ENCODE measurements at regions not wholly inside any gene's neighbourhood (a gene's known extent, or its start where the extent isn't known, plus 50 kb on each side); places are given as distances from the start of the nearest gene placed in this dataset.

DNA sequence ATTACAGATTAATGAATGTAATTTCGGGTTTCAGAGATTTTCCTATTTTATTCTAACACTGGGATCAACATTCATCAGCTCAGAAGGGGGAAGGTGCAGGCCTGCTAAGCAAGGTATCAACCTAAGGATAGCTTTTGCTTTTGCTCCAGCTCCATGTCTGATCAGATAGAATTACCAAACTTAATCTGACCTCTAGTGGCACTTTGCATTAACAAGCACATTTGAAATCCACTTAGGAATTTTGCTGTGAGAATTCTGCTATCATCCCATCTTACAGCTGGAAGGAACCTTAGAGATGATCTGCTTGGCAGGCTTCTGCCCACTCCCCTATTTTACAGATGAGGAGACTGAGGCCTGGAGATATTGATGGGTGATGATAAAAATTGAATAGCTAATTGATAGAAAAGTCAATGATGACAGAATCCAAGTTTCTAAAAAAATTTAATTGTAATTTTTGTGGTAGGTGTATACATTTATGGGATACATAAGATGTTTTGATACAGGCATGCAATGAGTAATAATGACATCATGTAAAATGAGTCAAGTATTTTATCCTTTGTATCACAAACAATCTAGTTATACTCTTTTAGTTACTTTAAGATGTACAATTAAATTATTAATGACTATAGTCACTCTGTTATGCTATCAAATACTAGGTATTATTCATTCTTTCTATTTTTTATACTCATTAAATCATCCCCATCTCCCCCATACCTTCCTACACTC is 209.2 kb upstream of the ZPLD1 start:
- DNase-seq (ENCODE audit: low spot score), result peak; percentile 92

- DNase-seq (ENCODE audit: low spot score), result no peak
Measured at GRCh38 chr3:102226463-102226862, 208.4 kb upstream of the ZPLD1 start.

GRCh38 chr3:102229062-102229655 is 205.7 kb upstream of the ZPLD1 start:
- peak; percentile 99 for DNase-seq (ENCODE audit: low spot score)

DNA sequence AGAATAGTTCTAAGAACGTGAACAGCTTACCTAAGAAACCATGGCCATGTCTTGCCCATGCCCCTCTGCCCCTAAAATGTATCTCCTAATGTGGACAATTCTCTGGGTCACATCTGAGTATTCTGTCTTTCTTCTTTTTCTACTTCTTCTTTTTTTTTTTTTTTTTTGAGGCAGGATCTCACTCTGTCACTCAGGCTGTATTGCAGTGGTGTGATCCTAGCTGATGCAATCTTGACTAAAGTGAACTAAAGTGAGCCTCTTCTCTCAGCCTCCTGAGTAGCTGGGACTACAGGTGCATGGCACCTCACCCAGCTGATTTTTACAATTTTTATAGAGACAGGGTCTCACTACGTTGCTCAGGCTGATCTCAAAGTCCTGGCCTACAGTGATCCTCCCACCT is 204.8 kb upstream of the ZPLD1 start:
- DNase-seq (ENCODE audit: low spot score), result no peak

GRCh38 chr3:102233881-102234280 is 200.9 kb upstream of the ZPLD1 start:
- peak; percentile 47 for DNase-seq (ENCODE audit: low spot score)

DNA sequence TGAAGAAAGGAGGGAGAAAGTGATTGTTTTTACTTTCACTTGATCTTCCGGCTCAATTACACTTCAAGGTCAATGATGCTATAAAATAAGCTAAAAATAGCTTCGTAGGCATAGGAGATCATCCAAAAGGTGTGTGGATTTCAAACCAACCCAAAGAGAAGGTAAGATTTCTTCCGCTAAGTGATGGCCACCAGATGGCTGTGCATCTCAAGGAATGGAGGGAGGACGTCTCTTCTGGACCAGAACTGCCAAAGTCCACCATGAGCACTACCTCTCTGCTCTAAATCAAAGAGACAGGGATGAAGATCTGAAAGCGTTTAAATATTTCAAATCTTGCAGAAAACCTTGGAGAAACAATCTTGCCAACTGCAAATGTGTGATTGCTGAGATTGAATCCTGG is 199.1 kb upstream of the ZPLD1 start:
- DNase-seq (ENCODE audit: low spot score), result peak; percentile 69

DNA sequence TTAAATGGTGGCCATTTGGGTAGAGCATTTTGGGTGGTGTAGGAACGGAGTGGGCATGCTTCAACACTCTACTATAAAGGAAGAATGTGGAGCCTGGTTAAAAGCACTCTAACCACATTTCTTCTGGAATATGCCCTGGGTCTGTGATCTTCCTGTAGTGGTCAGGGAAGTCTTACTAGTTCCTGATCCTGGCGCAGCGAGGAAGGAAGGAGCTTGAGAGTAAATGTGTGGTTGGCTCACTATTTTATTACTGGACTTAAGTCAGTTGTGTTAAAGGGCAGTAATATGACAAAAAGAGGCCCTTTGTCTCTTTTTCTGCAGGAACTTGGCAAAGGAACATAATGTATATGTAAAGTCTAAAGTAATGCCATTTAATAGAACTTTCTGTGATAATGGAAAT is 197.6 kb upstream of the ZPLD1 start:
- DNase-seq (ENCODE audit: low spot score), result peak; percentile 56

- DNase-seq (ENCODE audit: low spot score), result no peak
Measured at GRCh38 chr3:102237838-102238237, 197.0 kb upstream of the ZPLD1 start.

- DNase-seq (ENCODE audit: low spot score), result peak; percentile 85
Measured at GRCh38 chr3:102238362-102238761, 196.5 kb upstream of the ZPLD1 start.

DNA sequence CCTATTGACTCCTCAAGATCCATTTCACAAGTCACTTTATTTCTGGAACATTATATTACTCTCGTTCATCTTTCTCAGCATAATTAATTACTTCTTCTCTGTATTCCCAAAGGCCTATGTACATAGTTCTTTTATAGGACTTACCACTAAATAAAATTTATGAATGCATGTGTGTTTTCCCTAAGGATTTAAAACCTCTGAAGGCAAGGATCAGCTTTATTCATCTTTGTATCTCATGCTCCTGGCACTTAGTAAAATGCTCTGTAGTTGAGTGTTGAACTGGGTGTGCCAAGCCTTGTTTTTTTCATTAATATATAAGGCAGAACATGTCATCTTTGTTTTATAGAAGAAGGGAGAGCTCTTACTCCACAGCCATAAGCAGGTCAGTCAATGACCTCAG is 194.1 kb upstream of the ZPLD1 start:
- DNase-seq (ENCODE audit: low spot score), result no peak

GRCh38 chr3:102248981-102249705 is 185.7 kb upstream of the ZPLD1 start:
- DNase-seq (ENCODE audit: low spot score), result no peak

DNA sequence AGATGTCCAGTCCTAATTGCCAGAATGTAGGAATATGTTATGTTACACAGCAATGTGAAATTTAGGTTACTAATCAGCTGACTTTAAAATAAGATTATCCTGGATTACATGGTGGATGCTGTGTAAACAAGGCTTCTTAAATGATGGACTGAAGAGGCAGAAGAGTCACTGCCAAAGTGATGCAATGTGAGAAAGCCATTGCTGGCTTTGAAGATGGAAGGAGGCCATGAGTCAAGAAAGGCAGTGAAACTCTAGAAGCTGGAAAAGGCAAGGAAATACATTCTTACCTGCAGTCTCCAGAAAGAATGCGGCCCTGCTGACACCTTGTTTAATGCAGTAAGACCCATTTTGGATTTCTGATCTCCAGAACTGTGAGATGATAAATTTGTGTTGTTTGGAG is 179.1 kb upstream of the ZPLD1 start:
- DNase-seq (ENCODE audit: low spot score), result no peak

- DNase-seq (ENCODE audit: low spot score), result no peak
Measured at GRCh38 chr3:102258666-102259227, 176.1 kb upstream of the ZPLD1 start.

DNA sequence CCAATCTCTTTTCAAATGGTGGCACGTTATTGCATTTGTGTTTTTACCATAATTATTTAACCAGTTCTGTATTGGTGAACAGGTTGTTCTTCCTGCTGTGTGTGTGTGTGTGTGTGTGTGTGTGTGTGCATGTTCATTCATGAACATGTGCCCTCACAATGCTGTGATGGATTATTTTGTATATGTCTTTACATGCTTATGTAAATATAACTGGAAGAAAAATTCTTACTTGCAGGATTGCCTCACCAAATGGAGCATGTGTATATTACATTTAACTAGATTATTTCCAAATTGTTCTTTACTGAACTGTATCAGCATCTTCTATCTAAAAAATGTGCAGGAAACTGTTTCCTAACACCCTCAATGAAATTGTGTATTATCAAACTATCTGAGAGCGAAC is 175.2 kb upstream of the ZPLD1 start:
- DNase-seq (ENCODE audit: low spot score), result no peak

- no peak for DNase-seq (ENCODE audit: low spot score)
Measured at GRCh38 chr3:102265720-102266119, 169.1 kb upstream of the ZPLD1 start.

DNA sequence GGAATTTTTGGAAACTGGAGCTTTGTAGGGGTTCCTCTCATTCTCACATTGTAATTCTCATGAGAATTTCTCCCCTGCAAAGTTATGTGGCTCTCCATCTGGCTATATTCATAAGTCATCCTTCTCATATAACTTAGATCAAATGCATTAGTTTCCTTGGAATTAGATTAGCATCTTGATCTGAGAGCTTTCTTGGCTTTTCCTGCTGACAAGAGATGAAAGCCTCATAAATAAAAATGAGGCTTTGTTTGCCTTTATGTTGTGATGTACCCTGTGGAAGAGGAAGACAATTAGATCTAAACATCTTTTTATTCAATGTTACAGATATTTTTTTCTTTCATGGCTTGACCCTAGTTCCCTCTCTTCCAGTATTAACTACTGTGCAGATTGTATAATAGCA is 165.4 kb upstream of the ZPLD1 start:
- no peak for DNase-seq (ENCODE audit: low spot score)

DNA sequence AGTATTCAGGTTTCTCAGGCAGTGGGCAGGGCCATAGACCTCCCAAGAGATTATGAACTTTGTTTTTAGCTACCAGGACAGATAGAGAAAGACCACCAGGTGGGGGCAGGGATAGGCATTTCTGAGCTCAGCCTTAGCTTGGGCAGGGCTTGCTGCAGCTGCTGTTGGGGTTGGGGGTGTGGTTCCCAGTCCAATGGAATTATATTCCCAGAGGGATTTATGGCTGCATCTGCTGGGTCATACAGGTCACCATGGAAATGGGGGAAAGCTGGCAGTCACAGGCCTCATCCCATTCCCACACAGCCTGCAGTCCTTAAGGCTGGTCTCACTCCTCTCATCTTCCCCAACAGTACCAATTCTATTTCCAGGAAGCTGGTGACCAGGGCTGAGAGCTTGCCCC is 144.6 kb upstream of the ZPLD1 start:
- no peak for DNase-seq (ENCODE audit: low spot score)

- no peak for DNase-seq (ENCODE audit: low spot score)
Measured at GRCh38 chr3:102295756-102296155, 139.1 kb upstream of the ZPLD1 start.

GRCh38 chr3:102297072-102297658 is 137.7 kb upstream of the ZPLD1 start:
- DNase-seq (ENCODE audit: low spot score), result no peak

DNA sequence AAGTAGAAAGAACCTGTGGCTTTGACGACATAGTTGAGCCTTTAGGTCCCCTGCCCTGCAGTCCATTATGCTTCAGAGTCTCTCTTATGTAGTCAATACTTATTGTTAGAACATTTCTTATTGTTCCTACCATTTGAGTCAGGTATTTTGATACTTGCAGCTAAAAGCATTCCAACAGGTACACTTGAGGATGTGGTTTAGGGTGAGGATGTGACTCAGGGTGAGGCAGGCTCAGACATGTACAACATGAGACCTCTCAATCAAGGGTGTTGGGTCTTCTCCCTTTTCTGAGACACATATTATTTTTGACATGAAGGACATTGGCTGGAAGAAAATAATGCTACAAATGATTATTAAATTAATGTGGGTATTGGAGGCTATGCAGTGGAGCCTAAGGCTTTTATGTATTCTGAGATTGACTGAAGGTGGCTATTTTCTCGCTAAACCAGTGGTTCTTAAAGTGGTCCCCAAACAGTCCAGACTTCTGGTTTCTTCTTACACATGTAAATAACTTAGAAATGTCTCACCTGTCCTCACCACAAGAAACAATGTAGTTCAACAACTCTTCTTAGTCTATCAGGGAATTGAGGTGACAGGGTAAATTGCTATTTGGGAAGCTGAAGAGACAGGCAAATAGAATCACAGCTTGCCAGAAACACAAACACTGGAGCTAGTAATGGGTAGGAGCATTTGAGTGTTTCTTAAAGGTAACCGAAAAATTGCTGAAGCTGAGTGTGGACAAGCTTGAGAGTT is 135.5 kb upstream of the ZPLD1 start:
- DNase-seq (ENCODE audit: low spot score), result no peak

DNA sequence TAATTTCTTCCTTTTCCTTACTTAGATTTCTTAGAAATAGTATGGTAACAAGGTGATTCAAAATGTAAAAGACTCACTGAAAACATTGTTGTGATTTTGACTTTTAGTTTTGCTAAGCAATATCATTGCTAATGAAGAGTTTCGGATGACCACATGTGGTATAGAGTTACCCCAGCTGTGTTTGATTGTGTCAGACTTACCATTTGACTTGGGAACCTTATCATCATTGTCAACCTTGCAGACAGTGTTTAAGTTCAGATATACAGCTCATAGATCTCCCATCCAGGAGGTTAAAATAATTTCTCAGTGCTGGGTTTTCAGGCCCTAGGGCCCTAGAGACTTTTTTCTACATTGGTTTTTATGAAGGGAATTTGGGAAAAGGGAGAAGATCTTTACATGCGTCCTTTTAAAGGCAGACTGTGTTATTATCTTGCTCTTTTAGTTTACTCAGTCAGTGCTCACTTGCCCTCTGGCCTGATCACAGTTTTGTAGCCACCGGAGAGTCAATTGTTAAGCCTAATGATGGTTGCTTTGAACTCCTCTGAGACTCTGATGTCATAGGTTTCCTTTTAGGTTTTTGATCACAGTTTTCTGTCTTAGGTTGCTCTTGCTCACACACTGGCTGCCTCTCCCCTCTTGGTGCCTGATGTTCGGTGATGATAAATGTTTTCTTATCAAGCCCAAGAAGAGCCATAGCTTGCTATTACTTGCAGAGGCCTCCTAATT is 133.5 kb upstream of the ZPLD1 start:
- no peak for DNase-seq (ENCODE audit: low spot score)

Data from HT-29 (cell line).